ENCODE measurements at regions not wholly inside any gene's neighbourhood (a gene's known extent, or its start where the extent isn't known, plus 50 kb on each side); places are given as distances from the start of the nearest gene placed in this dataset.
"Not testable (repeated sequence)": the region's sequence is repeated elsewhere in the genome, so short reads cannot be mapped to it uniquely, and the experiment has no call there.

DNA sequence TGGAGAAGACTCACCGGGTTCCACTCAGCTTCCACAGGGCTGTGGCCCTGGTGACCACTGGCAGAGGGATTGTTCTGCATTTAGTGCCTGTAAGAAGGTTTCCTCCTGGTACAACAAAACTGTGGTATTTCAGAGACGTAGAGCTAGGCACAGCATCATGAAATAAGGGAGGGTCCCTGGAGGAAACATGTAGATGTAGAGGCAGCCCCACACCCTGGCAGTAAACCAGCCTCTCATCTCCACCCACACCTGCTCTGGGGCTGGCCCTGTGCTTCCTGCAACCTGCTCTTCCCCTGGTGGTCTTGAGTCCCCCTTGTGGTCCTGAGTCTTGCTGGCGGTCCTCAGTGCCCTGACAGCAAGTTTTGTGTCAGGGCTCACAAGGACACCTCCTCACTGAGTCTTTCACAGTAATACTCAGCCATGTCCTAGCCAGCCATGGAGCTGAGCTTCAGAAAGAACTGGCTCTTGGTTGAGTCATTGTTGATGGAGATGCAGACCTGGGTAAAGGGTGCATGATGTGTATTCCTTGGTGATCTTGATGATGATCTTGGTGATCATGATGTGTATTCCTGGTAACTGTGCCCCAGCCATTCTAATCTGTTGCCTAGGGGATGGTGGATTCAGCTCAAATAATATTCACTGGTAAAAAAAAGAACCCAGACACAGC, 121.8 kb downstream of the OR4M2 start:
- peak; percentile 2 for DNase-seq

DNA sequence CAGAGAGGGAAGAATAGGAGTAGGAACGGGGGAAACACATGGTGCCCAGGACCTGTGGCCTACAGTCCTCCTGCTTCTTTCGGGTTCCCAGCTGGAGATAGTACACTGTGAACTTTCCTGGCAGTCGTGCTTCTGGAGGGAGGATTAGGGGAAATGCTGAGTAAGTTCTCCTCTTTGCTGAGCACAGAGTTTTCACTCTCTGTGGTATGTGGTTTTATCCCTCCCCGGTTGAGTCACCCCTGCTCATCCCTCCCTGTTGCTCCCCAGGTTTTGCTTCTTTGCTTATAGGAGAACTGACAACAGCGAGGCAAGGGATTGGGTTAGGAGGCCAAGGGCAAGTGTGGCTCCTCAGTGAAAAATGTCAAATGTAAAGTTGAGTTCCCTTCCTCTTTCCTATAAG, 122.9 kb downstream of the OR4M2 start:
- DNase-seq: not testable (repeated sequence)

DNA sequence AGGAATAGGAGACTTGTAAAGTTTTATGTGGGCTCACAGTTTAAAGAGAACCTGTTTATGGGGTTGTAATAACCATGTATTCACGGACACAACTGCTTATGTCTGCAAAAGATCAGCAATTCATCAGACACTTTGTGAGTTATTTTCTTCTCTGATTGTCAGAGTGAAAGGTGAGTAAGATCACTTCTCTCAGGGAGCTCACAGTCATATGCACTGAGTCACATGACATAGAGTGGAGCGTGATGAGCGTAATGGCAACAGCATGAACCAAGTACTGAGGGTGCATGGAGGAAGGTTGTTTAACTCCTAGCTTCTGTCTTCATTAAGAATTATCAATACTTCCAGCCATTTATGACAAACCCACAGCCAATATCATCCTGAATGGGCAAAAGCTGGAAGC, 128.8 kb downstream of the OR4M2 start:
- DNase-seq: not testable (repeated sequence)

DNA sequence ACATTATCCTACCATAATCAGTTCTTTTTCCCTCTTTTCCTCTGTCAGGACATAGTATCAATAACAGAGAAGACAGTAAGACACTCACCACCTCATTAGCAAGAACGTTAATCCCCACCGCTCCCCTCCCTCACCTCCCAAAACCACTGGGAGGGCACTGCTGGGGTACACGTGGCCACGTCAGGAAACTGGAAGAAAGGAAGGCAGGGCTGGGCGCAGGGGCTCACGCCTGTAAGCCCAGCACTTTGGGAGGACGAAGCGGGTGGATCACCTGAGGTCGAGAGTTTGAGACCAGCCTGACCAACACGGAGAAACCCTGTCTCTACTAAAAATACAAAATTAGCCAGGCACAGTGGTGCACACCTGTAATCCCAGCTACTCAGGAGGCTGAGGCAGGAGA, 142.3 kb downstream of the OR4M2 start:
- DNase-seq: not testable (repeated sequence)

DNA sequence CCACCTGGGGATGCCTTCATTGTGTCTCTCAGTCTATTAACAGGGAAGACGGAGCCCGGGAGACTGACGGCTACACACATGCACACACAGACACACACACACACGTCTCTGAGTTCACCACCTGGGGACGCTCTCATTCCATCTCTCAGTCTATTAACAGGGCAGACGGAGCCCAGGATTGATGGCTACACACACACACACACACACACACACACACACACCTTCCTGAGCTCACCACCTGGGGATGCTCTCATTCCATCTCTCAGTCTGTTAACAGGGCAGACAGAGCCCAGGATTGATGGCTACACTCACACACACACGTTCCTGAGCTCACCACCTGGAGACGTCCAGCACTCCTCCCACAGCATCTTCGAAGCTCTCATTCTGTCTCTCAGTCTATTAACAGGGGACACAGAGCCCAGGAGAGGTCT, 143.9 kb downstream of the OR4M2 start:
- no peak for DNase-seq

DNA sequence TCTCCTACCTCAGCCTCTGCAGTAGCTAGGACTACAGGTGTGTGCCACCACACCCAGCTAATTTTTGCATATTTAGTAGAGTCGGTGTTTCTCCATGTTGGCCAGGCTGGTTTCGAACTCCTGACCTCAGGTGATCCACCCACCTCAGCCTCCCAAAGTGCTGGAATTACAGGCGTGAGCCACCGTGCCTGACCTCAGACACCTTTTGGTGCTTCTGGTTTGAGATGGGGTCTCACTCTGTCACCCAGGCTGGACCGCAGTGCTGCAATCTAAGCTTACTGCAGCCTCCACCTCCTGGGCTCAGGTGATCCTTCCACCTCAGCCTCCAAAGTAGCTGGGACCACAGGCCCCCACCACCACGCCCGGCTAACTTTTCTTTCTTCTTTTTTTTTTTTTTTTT, 144.6 kb downstream of the OR4M2 start:
- DNase-seq: not testable (repeated sequence)

DNA sequence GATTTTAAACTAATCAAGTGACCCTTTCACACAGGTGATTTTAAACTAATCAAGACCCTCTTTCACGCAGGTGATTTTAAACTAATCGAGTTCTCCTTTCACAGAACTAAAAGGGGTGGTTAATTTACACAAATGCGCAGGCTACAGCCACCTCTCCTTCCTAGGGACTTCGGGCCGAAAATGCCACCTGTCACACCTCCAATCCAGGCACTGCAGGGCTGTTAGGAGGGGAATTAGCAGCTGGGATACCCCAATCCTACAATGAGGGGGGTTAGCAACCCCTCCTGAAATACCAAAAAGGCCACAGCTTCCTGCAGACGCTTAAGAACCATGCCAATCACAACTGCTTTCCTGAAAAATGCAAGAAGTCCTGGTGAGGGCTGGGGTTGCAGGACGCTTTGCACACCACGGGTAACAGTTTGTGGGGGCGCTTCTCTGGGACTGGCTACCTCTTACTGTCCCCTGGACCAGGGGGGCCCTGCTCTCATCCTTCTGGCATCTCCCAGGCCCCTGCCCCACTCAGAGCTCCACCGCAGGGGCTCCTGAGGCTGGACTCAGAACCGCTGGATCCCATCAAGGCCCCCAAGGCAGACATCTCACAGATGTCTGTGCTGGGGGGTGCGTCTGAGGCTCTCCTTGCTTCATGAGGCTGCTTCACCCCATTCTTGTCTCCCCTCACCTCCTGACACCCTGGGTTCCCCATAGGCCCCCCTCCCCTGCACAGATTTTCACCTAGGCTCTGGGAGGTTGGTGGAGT, 145.9 kb downstream of the OR4M2 start:
- no peak for DNase-seq

DNA sequence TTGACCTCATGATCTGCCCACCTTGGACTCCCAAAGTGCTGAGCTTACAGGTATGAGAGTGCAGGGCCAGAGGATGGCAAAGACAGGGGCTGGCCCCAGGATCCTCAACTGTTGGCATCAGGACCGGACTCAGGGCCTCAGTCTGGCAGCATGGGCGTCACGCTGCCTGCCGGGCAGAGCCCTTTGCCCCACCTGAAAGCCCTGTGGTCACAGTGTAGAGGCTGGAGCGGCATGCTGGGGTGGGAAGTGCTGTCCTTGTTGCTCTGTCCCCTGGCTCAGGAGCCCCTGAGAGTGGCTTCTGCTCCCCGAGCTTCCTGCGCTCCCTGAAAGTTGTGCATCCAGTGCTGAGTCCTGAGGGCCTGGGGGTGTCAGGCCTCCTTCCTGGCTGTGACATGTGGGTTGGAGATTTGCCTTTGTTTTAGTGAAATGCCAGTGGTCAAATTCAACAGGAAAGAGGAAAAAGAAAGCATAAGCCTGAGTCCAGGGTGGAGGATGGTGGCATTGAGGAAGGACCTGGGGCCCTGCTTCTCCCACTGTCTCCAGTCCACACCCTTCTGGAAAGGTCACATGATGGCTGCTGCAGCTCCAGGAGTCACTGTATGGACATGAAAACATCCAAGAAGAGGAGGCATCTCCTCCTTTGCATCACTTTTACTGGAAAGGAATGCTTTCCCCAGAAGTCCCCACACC, 147.2 kb downstream of the OR4M2 start:
- DNase-seq: no peak

DNA sequence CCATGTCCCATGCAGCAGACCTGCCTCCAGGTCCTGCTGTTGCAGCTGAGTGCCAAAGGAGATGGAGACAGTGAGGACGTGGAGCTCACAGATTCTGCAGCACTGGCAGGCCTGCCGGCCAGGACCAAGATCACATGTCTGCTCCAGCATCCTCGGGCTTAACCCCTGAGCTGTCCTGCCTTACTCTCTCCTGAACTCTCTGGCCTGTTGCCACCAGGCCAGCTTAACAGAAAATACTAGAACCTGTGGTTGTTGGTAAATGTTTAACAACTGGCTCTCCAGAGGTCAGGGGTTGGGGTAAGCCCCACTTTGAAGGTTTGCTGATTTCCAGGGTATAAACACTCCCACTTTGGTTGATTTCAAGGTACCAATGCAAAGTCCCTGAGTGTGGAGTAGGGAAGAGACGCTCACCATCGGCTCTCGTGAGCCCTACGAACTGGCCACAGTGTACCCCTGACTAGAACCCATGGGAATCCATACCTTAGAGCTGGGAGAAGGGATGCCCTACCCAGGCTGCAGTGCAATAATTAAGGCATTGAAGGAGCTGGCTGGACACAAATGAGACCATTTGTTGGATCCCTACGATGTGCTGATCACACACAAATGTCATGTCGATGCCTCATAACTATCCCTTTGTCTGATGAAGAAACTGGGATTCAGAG, 147.9 kb downstream of the OR4M2 start:
- DNase-seq: no peak

DNA sequence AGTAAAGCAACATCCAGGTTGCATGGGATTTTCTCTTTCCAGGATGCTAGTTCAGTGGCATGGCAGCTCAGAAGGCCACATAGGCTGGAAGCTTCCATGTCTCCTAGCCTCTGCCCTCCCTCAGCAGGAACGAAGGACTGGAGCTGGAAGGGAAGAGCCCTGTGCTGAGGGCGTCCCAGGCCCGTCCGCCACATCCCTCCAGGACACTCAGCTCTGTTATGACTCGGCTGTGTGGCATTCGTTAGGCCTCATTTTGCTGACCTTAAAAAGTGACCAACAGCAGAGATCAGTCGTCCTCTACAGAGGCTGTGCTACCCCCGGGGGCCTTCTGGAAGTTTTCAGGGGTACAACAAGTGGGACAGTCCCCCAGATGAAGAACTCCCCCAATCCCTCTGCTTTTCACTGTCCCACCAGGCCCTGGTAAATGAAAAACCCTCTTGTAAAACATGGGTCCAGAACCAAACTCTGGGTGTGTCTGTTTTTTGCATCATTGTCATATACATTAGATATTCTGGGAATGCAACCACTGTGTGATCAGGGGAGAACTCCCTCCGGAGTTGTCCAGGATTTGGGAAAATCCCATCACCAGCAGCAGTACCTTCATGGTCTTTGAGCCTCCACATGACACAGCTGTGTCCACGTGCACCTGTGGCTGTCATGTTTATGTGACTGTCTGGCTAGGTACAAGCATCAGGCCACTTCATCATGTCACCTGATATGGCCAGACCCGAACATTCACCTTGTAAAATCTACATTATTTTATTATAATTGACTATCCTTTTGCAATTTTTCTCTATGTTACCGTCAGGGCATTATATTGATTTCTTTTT, 149.9 kb downstream of the OR4M2 start:
- no peak for DNase-seq

DNA sequence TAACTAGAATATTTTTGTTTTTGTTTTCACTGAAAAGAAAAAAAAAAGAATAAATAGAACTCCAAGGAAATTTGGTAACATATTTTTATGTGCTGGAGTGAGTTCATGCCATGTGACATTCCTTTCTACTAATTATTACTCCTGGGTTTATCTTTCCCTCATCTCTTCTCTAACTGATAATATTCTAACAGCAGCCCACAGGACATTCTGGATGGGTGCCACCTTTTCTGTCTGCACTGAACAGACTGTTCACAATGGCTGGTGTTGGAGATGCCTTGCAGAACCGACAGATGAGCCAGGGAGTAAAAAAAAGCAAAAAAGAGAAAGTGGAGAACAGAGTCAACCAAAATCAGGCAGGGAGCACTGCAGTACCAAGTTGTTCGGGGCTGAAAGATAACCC, 151.3 kb downstream of the OR4M2 start:
- DNase-seq: no peak

DNA sequence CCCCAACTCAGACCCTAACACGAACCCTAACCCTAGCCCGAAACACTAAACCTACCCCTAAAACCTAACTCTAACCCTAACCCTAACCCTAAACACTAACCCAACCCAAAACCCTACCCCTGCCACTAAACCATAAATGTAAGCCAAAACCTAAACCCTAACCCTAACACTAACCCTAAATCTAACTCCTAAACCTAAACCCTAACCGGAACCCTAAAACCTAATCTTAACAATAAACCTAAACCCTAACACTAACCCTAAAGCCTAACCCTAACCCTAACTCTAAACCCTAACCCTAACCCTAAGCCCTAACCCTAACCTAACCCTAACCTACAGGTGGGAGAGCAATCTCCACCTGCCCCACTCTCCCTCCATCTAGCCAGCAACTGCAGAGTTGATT, 152.3 kb downstream of the OR4M2 start:
- DNase-seq: no peak

DNA sequence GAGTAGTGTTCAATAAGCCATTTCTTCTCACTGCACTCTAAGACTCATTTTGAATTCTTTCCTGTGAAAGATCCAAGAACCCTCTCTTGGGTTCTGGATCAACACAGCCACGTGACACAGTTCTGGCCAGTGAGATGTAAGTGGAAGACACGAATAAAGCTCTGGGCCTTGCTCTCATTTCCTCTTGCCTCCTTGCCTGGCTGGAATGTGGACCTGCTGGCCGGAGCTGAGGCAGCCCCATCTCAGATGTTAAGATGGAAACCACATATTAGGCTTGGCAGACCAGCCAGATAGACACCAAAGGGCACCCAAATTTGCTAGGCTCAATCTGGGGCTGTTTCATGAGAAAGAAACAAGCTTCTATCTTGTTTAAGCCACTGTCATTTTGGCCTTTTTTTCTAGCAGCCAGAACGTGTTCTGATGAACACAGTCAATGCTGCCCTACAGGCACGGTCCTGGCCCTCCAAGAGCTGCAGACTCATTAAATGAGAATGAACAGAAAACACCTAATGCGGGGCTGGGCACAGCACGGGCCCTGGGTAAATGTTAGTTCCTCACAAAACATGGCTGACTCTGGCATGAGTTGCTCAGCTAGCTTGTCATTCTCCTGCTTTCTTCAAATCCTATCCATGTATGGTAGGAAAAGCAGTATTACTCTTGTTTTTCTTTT, 155.1 kb downstream of the OR4M2 start:
- not testable (repeated sequence) for DNase-seq

DNA sequence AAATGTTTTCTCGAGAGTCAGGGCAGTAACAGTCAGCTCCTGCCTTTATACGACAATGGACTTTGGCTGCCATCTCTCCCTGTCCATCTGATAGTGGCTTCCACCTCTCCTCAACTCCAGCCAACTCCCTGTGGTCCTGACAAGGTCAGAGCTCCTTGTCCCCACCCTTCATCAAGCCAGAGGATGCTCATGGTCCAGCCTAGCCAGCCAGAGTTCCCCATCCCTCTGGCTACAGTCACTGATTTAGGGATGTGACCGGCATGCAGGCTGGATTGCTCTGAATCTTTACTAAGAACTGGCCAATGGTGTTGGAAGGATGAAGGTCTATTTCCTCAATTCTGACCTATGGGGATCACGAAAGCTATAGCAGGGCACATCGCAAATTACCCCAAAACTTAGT, 156.1 kb downstream of the OR4M2 start:
- DNase-seq: no peak

DNA sequence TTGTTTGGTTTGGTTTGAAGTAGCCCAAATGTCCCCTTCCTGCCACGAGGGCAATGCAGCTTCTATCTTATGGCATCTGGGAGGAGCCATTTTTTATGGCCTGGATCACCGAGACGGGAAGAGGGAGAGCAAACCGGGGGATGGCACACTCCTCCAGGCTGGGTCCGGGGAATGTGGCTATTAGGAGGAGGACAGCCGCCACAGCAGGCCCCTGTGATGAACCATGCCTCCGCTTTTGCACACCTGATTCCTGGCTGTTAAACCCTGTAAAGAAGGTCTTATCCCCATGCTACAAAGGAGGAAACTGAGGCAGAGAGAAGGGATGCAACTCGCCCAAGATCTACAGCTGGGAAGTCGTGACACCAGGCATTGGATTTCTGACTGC, 157.6 kb downstream of the OR4M2 start:
- no peak for DNase-seq

DNA sequence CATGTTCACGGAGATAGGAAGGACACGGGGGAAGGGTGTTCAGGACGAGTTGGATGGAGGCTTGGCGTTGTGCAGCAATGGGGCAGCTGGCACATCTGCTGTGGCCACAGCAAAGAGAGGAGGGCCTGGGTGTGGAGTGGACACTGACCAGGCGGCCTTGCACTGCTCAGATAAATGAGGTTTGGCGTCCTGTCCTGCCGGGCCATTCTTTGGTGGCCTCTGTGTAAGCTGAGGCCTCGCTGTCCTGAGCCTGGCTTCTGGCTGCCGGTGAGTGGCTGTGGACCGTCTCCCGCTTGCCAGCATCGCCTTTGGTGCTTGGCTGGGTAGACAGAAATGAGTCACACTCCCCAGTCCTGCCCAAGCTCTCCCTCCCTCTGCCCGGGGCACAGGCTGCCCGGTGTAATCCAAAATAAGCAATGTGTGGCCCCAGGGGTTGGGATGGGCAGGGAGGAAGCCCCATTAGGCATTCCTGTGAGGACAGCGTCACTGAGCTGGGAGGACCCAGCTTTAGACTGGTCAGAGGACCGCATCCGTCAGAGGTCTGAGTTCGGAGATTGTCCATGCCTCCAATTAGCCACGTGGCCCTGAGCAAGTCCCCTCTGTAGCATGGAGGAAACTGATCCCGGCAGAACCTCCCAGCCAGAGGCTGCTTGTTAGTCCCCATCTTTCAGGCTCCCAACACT, 158.1 kb downstream of the OR4M2 start:
- DNase-seq: not testable (repeated sequence)

DNA sequence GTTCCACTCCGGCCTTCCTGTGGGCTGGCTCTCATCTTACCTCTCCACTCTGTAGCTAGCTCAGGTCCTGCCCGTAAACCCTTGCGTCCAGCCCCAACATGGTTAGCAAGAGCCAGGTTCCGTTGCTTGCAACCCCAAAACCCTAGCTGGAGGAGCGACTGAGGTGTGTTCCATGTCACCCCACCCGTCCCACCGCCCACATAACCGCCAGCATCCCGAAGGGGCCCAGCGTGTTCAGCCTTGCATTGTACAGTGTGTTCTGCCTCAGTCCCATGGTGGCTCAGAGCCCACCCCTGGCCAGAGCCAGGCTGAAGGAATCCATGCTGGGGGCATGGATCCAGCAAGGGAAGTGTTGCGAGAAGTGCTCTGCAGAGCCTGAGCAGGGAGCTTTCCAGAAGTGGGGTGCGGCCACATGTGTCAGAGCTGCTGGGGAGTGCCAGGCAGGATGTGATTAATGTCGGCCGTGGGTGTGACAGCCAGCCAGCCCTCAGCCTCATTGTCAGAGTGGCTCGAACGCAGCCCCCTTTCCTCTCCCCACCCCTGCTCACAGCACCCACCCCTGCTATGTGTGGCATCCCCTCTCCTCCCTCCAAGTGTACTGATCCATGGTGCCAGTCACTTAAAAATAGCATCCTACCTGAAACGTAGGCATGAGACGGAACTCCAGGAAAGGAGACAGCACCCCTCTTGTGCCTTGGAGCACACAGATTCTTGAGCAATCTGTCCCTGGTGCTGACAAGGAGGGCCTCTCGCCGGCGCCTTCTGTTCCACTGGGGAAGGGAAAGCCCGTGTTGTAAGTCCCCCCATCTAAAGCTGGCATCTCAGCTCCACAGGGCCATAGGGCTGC, 158.9 kb downstream of the OR4M2 start:
- DNase-seq: not testable (repeated sequence)

DNA sequence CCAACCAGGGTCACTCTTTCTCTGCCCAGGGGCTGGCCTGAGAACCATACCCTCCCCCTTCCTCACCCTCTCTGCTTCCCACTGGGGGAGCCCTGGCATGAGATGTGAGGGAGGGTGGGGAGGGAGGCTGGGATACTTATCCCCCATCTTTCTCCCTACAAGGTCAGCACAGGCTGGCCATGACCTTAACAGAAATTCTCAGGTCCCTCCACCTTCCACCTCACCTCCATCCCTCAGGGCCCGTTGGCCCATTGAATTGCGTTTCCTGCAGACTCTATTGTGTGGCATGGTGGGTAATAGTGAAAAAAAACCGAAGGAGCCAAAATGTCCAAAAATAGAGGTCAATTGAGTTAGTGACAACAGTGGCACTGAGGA, 159.5 kb downstream of the OR4M2 start:
- no peak for DNase-seq

DNA sequence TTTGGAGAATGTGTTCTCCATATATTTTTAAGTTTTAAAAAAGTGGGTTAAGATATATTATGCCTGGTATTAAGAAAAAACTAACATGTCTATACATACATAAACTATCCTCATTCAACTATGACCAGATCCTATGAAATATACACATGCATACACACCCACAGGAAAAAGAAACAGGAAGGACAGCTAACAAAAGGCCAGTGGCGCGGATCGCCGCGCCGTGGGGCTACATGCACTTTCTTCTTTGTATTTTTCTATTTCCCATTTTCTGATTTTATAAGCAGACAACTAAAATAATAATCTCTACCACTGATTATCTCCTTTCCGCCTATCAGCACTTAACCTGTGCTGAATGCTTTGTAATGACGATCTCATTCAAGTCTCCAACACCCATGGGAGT, 160.1 kb downstream of the OR4M2 start:
- DNase-seq: no peak

DNA sequence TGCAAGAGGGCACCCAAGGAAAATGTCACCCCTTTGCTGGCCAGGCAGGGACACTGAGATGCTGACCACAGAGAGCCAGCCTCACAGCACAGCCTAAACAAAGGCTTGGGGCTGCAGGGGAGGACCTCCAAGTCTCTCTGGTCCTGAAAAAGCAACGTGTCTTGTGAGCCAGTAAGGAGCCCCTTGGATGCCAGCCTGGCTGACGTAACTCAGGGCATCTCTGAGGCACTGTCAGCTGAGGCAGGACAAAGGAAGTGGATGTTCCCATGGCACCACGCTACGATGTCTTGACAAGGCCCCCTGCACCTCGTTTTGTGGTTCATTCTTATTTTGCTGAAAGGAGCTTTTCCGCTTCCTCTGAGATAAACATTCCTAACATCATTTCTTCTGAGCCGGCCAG, 160.7 kb downstream of the OR4M2 start:
- DNase-seq: no peak
